ENCODE measurements at regions not wholly inside any gene's neighbourhood (a gene's known extent, or its start where the extent isn't known, plus 50 kb on each side); places are given as distances from the start of the nearest gene placed in this dataset.
"Not testable (repeated sequence)": the region's sequence is repeated elsewhere in the genome, so short reads cannot be mapped to it uniquely, and the experiment has no call there.

GRCh38 chr3:39671600-39671999 lies 137.8 kb upstream of the MYRIP start:
- DNase-seq (ENCODE audit: insufficient read length, low spot score) (no peak), FAIRE-seq (no peak)
- no peak for TF ChIP-seq TAF1 (IDR thresholded peaks at IDR 0.05; ENCODE audit: low read depth, low read length)
- no peak for TF ChIP-seq SPI1 (IDR thresholded peaks at IDR 0.05; ENCODE audit: low read depth, low read length)
- TF ChIP-seq POLR2A (IDR thresholded peaks at IDR 0.05; ENCODE audit: low read depth, low read length), result no peak
- no peak for TF ChIP-seq POU2F2 (IDR thresholded peaks at IDR 0.05; ENCODE audit: low read depth, low read length)
- no peak for TF ChIP-seq PAX5 (IDR thresholded peaks at IDR 0.05; ENCODE audit: insufficient read depth, low read length, severe bottlenecking)
- TF ChIP-seq POLR2AphosphoS5 (IDR thresholded peaks at IDR 0.05; ENCODE audit: low read depth, low read length), result no peak

GRCh38 chr3:39705351-39705900 lies 104.0 kb upstream of the MYRIP start:
- FAIRE-seq, result no peak

DNA sequence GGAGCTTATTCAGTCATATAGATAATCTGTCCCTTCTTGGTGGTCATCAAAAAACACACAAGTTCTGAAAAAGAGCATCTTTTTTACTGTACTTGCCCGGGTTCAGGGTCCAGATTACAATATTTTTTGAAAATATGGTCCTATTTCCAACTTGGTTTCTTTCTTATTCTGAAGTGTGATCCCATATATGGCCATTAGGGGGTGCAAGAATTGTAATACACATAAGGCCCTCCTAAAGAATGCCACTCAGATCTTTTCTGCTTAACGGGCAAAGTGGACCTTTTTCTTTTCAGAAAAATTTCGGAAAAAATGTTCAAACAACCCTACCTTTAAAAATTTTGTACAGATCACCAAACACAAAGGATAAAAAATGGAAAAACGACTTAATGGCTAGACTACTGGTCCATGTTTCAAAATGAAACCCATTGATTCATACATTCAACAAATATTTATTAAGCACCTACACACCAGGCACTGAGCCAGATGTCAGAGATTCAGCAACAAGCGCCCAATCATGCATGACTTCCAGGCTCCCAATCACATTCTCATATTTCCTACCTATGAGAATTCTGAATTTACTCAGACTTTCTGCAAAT lies 102.0 kb upstream of the MYRIP start:
- peak; percentile 15 for DNase-seq (ENCODE audit: insufficient read length, low spot score)
- no peak for TF ChIP-seq TAF1 (IDR thresholded peaks at IDR 0.05; ENCODE audit: low read depth, low read length)
- no peak for TF ChIP-seq SPI1 (IDR thresholded peaks at IDR 0.05; ENCODE audit: low read depth, low read length)
- no peak for TF ChIP-seq PAX5 (IDR thresholded peaks at IDR 0.05; ENCODE audit: insufficient read depth, low read length, severe bottlenecking)
- no peak for TF ChIP-seq POLR2A (IDR thresholded peaks at IDR 0.05; ENCODE audit: low read depth, low read length)
- no peak for TF ChIP-seq POU2F2 (IDR thresholded peaks at IDR 0.05; ENCODE audit: low read depth, low read length)
- no peak for TF ChIP-seq POLR2AphosphoS5 (IDR thresholded peaks at IDR 0.05; ENCODE audit: low read depth, low read length)
- no peak for FAIRE-seq

More at GRCh38 chr3:39705351-39705900, 104.0 kb upstream of the MYRIP start:
- TF ChIP-seq POLR2AphosphoS5 (IDR thresholded peaks at IDR 0.05; ENCODE audit: low read depth, low read length) (no peak), POLR2A (IDR thresholded peaks at IDR 0.05; ENCODE audit: low read depth, low read length) (no peak), SPI1 (IDR thresholded peaks at IDR 0.05; ENCODE audit: low read depth, low read length) (no peak), POU2F2 (IDR thresholded peaks at IDR 0.05; ENCODE audit: low read depth, low read length) (no peak), TAF1 (IDR thresholded peaks at IDR 0.05; ENCODE audit: low read depth, low read length) (no peak), PAX5 (IDR thresholded peaks at IDR 0.05; ENCODE audit: insufficient read depth, low read length, severe bottlenecking) (no peak)
- no peak for DNase-seq (ENCODE audit: insufficient read length, low spot score)

DNA sequence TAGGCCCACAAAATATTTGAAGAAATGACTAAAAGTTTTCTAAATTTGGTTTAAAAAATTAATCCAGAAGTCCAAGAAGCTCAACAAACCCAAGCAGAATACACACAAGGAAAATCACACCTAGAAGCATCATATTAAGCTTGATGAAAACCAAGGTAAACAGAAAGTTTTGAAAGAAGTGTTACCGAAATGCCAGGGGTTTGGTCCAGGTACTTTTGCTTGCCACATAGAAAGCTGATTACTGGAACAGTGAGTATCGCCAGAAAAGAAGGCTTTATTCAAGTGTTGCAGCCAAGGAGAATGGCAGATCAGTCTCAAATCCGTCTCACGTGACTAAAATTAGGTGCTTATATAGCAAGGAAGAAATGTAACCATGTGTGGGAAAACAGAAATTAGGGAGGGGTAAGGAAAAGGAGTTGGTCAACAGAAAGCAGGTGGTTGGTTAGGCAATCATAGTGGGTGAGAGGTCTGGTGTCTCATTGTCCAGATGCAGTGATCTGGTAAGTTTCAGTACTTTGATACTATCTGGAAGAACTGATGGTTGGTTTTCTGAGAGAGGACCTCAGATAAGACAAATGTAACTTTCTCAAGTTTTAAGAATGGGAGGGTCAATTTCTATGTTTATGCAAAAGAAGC lies 96.9 kb upstream of the MYRIP start:
- TF ChIP-seq POU2F2 (IDR thresholded peaks at IDR 0.05; ENCODE audit: low read depth, low read length) (no peak), POLR2AphosphoS5 (IDR thresholded peaks at IDR 0.05; ENCODE audit: low read depth, low read length) (no peak), SPI1 (IDR thresholded peaks at IDR 0.05; ENCODE audit: low read depth, low read length) (no peak), POLR2A (IDR thresholded peaks at IDR 0.05; ENCODE audit: low read depth, low read length) (no peak)
- no peak for FAIRE-seq
- no peak for DNase-seq (ENCODE audit: insufficient read length, low spot score)

DNA sequence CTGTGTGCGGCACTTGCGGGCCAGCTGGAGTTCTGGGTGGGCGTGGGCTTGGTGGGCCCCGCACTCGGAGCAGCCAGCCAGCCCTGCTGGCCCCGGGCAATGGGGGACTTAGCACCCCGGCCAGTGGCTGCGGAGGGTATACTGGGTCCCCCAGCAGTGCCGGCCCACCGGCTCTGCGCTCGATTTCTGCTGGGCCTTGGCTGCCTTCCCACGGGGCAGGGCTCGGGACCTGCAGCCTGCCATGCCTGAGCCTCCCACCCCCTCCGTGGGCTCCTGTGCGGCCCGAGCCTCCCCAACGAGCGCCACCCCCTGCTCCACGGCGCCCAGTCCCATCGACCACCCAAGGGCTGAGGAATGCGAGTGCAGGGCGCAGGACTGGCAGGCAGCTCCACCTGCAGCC lies 96.1 kb upstream of the MYRIP start:
- FAIRE-seq; DNase-seq (ENCODE audit: insufficient read length, low spot score): not testable (repeated sequence)

- FAIRE-seq, result no peak
- no peak for DNase-seq (ENCODE audit: insufficient read length, low spot score)
- TF ChIP-seq SPI1 (IDR thresholded peaks at IDR 0.05; ENCODE audit: low read depth, low read length) (no peak), PAX5 (IDR thresholded peaks at IDR 0.05; ENCODE audit: insufficient read depth, low read length, severe bottlenecking) (no peak), POLR2AphosphoS5 (IDR thresholded peaks at IDR 0.05; ENCODE audit: low read depth, low read length) (no peak), POU2F2 (IDR thresholded peaks at IDR 0.05; ENCODE audit: low read depth, low read length) (no peak), TAF1 (IDR thresholded peaks at IDR 0.05; ENCODE audit: low read depth, low read length) (no peak), POLR2A (IDR thresholded peaks at IDR 0.05; ENCODE audit: low read depth, low read length) (no peak)
Measured at GRCh38 chr3:39716849-39717248, 92.6 kb upstream of the MYRIP start.

- DNase-seq (ENCODE audit: insufficient read length, low spot score) (no peak), FAIRE-seq (no peak)
Measured at GRCh38 chr3:39718674-39719595, 90.5 kb upstream of the MYRIP start.

GRCh38 chr3:39721076-39721475 lies 88.3 kb upstream of the MYRIP start:
- no peak for TF ChIP-seq POLR2AphosphoS5 (IDR thresholded peaks at IDR 0.05; ENCODE audit: low read depth, low read length)
- TF ChIP-seq POLR2A (IDR thresholded peaks at IDR 0.05; ENCODE audit: low read depth, low read length), result no peak
- no peak for TF ChIP-seq POU2F2 (IDR thresholded peaks at IDR 0.05; ENCODE audit: low read depth, low read length)
- no peak for TF ChIP-seq SPI1 (IDR thresholded peaks at IDR 0.05; ENCODE audit: low read depth, low read length)
- TF ChIP-seq TAF1 (IDR thresholded peaks at IDR 0.05; ENCODE audit: low read depth, low read length), result no peak
- TF ChIP-seq PAX5 (IDR thresholded peaks at IDR 0.05; ENCODE audit: insufficient read depth, low read length, severe bottlenecking), result no peak
- no peak for FAIRE-seq
- DNase-seq (ENCODE audit: insufficient read length, low spot score), result no peak

More at GRCh38 chr3:39718674-39719595, 90.5 kb upstream of the MYRIP start:
- TF ChIP-seq POLR2AphosphoS5 (IDR thresholded peaks at IDR 0.05; ENCODE audit: low read depth, low read length) (no peak), PAX5 (IDR thresholded peaks at IDR 0.05; ENCODE audit: insufficient read depth, low read length, severe bottlenecking) (no peak), SPI1 (IDR thresholded peaks at IDR 0.05; ENCODE audit: low read depth, low read length) (no peak), POLR2A (IDR thresholded peaks at IDR 0.05; ENCODE audit: low read depth, low read length) (no peak), POU2F2 (IDR thresholded peaks at IDR 0.05; ENCODE audit: low read depth, low read length) (no peak), TAF1 (IDR thresholded peaks at IDR 0.05; ENCODE audit: low read depth, low read length) (no peak)

DNA sequence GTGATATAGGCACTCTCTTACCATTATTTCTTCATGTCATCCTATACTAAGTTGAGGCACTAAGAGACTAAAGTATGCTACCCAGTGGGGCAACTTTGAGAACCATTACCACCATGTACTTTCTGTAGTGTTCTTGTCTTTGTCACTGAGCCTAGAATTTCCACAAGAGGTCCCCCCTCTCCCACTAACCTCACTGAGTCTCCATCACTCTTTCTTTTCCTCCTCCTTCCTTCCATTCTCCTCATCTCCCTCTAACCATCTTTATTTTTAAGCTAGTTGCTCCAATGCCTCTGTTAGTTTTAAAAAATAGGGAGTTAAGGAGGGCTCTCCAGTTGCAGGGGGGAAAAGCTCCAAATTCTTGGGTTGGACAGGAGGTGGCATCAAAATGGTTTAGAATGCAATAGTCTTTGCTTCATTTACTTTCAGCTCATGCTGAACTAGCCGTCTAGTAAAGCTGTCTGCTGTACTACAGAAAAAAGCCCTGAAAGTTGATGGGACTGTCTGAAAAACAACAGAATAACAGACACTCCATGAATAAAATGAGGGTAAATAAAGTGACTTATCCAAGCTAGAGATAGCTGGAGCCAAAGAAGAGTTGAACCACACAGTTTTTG lies 85.1 kb upstream of the MYRIP start:
- FAIRE-seq (no peak), DNase-seq (ENCODE audit: insufficient read length, low spot score) (no peak)
- TF ChIP-seq SPI1 (IDR thresholded peaks at IDR 0.05; ENCODE audit: low read depth, low read length) (no peak), PAX5 (IDR thresholded peaks at IDR 0.05; ENCODE audit: insufficient read depth, low read length, severe bottlenecking) (no peak), POLR2A (IDR thresholded peaks at IDR 0.05; ENCODE audit: low read depth, low read length) (no peak), TAF1 (IDR thresholded peaks at IDR 0.05; ENCODE audit: low read depth, low read length) (no peak), POLR2AphosphoS5 (IDR thresholded peaks at IDR 0.05; ENCODE audit: low read depth, low read length) (no peak), POU2F2 (IDR thresholded peaks at IDR 0.05; ENCODE audit: low read depth, low read length) (no peak)

Data from GM12891 (cell line).